K562 (cell line): ENCODE measurements at regions not wholly inside any gene's neighbourhood (a gene's known extent, or its start where the extent isn't known, plus 50 kb on each side); places are given as distances from the start of the nearest gene placed in this dataset.

Source experiments
- CBFB ChIP-seq: sonication (generic); formaldehyde crosslinking; IDR thresholded peaks from 2 replicates; pipeline ENCODE4 v1.4.0; 2020; ENCODE audit warnings: mild to moderate bottlenecking, missing genetic modification reagents
- CHD7 ChIP-seq: fragments of 200-600 bp; sonication (generic); IDR thresholded peaks from one replicate; pipeline ENCODE4 v1.6.1; 2012; ENCODE audit warnings: mild to moderate bottlenecking, low read depth, low read length, inconsistent platforms
- NCOA1 ChIP-seq: fragments of 450-650 bp; IDR thresholded peaks from 2 replicates; pipeline ENCODE4 v1.6.1; 2016; ENCODE audit warnings: low read depth
- PCBP2 ChIP-seq: fragments of 200-400 bp; formaldehyde crosslinking; IDR thresholded peaks from 2 replicates; pipeline ENCODE4 v1.6.1; 2018; ENCODE audit warnings: low read length, low read depth, mild to moderate bottlenecking, moderate library complexity; ENCODE audit not compliant: poor library complexity, severe bottlenecking
- PHF20 ChIP-seq: fragments of 450-650 bp; IDR thresholded peaks from 2 replicates; pipeline ENCODE4 v1.6.1; 2018; ENCODE audit not compliant: partially characterized antibody
- RAD21 ChIP-seq, 2 experiments: fragments of 250-450 bp in 1 of 2; fragments of 450-650 bp in 1 of 2; sonication (Bioruptor Pico) in 1 of 2; formaldehyde crosslinking in 1 of 2; IDR thresholded peaks in 1 of 2; conservative IDR thresholded peaks in 1 of 2; 2 replicates each; pipeline versions ENCODE4 v1.4.0 to v1.8.0; 2020 to 2022; ENCODE audit warnings: mild to moderate bottlenecking in 2 of 2, moderate library complexity in 1 of 2
- STAT5B ChIP-seq: fragments of 250-450 bp; sonication (Bioruptor Pico); IDR thresholded peaks from 2 replicates; pipeline ENCODE4 v1.8.0; 2021; ENCODE audit warnings: mild to moderate bottlenecking, inconsistent platforms
- WHSC1 ChIP-seq: IDR thresholded peaks from one replicate; pipeline ENCODE4 v1.6.1; 2012; ENCODE audit warnings: low read length, control low read depth, inconsistent platforms
- ZNF407 ChIP-seq: fragments of 450-650 bp; IDR thresholded peaks from 2 replicates; pipeline ENCODE4 v1.6.1; 2016; ENCODE audit warnings: low read depth
- ZNF408 ChIP-seq: fragments of 250-450 bp; sonication (Bioruptor Pico); IDR thresholded peaks from 2 replicates; pipeline ENCODE4 v1.4.0; 2020; ENCODE audit warnings: low read depth, mild to moderate bottlenecking, moderate library complexity

DNA sequence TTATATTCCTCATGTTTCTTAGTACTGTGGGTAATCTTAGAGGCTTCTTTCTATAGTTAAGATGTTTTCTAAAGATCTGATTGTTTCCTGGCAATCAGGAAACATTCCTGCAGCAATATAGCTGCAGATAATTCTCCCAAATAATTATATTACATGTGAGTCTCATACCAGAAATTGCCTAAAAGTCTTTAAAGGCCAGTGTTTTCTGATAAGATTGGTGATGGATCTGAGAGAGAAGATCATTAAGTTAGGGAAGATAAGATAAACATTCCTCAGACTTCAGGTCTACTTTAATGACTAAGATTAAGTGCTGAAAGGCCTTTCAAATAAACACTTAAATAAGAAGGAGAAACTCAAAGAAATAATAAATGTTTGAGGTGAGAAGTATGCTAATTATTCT lies 107.7 kb upstream of the DAB2 start (continued):
- TF ChIP-seq ZNF407, result no peak
- TF ChIP-seq CHD7, result no peak
- no peak for TF ChIP-seq RAD21 (CRISPR knock-in tag; conservative IDR thresholded peaks at IDR 0.05 in 1 of 2, IDR thresholded peaks at IDR 0.05 in 1 of 2)
- no peak for TF ChIP-seq PHF20
- TF ChIP-seq CBFB, result no peak
- no peak for TF ChIP-seq PCBP2
- no peak for TF ChIP-seq WHSC1
- no peak for TF ChIP-seq STAT5B
- no peak for TF ChIP-seq ZNF408 (CRISPR knock-in tag)
- TF ChIP-seq NCOA1, result no peak
